ENCODE measurements at regions not wholly inside any gene's neighbourhood (a gene's known extent, or its start where the extent isn't known, plus 50 kb on each side); places are given as distances from the start of the nearest gene placed in this dataset.
A peak's percentile ranks its signal among the peaks of the same experiment; 100 is the strongest.

DNA sequence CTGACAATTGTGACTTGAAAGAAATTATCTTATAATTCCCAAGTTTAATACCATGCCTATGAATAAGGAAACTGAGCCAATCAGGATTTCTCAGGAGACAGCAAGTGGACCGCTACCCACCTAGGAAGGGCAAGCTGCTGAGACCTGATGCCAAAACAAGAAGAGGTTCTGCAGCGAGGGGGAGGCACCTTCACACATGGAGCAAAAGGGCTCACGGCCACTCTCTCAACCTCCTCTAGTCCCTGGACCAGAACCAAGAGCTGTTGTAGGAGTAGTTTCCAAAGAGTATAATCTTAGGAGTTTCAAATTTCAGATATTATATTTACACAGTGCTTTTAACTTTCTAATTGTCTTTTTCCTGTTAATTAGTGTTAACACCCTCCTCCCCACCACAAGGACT is 154.7 kb upstream of the ETAA1 start:
- H3K4me3 ChIP-seq (ENCODE audit: insufficient read depth in 1 of 2, low read depth in 1 of 2, low read length in 2 of 2): no peak overlapping the region

GRCh38 chr2:67243919-67244318 is 153.2 kb upstream of the ETAA1 start:
- H3K9me3 ChIP-seq (ENCODE audit: control insufficient read depth, low read length): no peaks in the 10 kb centered on the region
- no peak overlapping the region for H3K4ac ChIP-seq (ENCODE audit: low read depth in 1 of 2, low read length in 2 of 2)
- H4K91ac ChIP-seq (ENCODE audit: low read length): no peak overlapping the region
- H3K18ac ChIP-seq (ENCODE audit: low read depth in 1 of 2, low read length in 2 of 2): no peak overlapping the region
- H3K9ac ChIP-seq (ENCODE audit: low read length): no peak overlapping the region
- H4K8ac ChIP-seq (ENCODE audit: low read length): no peak overlapping the region
- H3K23ac ChIP-seq (ENCODE audit: low read length in 2 of 2): no peak overlapping the region
- no peak overlapping the region for H3K27ac ChIP-seq (ENCODE audit: low read length, poor library complexity, severe bottlenecking)
- no peak overlapping the region for H2BK5ac ChIP-seq (ENCODE audit: low read depth, low read length, poor library complexity, severe bottlenecking)
- H2AFZ ChIP-seq (ENCODE audit: low read depth, low read length): no peak overlapping the region
- no peak for DNase-seq
- no peaks in the 10 kb centered on the region for H3K79me1 ChIP-seq (replicated peaks; ENCODE audit: low read length, poor library complexity, severe bottlenecking)
- H3K36me3 ChIP-seq (ENCODE audit: control insufficient read depth in 1 of 2, insufficient read depth in 2 of 2, low read depth in 1 of 2, low read length in 2 of 2): no peaks in the 10 kb centered on the region
- no peak overlapping the region for H2AK5ac ChIP-seq (ENCODE audit: low read length, severe bottlenecking)
- 96% methylated on average over 2 of the region's 2 CpGs for WGBS
- H3K14ac ChIP-seq (ENCODE audit: low read length in 2 of 2): no peak overlapping the region
- no peak overlapping the region for H2BK120ac ChIP-seq (ENCODE audit: low read depth, low read length)
- no peaks in the 10 kb centered on the region for H3K27me3 ChIP-seq (ENCODE audit: control insufficient read depth in 1 of 2, insufficient read depth in 1 of 2, low read length in 2 of 2)
- H2BK15ac ChIP-seq (ENCODE audit: low read depth, poor library complexity, severe bottlenecking): no peak overlapping the region
- no peaks in the 10 kb centered on the region for H3K4me1 ChIP-seq (ENCODE audit: control insufficient read depth, insufficient read depth, low read depth, low read length)
- no peak overlapping the region for H2BK12ac ChIP-seq (ENCODE audit: low read length in 2 of 2)
- no peak overlapping the region for H3K4me2 ChIP-seq (ENCODE audit: low read length, poor library complexity, severe bottlenecking)
- H3K4me3 ChIP-seq (ENCODE audit: insufficient read depth in 1 of 2, low read depth in 1 of 2, low read length in 2 of 2): no peak overlapping the region

More for the DNA sequence above, 154.7 kb upstream of the ETAA1 start:
- Histone ChIP-seq H2AK5ac (ENCODE audit: low read length, severe bottlenecking) (no peak overlapping the region), H3K9me3 (ENCODE audit: control insufficient read depth, low read length) (no peaks in the 10 kb centered on the region), H3K18ac (ENCODE audit: low read depth in 1 of 2, low read length in 2 of 2) (no peak overlapping the region), H3K27ac (ENCODE audit: low read length, poor library complexity, severe bottlenecking) (no peak overlapping the region), H2BK15ac (ENCODE audit: low read depth, poor library complexity, severe bottlenecking) (no peak overlapping the region), H3K4me2 (ENCODE audit: low read length, poor library complexity, severe bottlenecking) (no peak overlapping the region), H2AFZ (ENCODE audit: low read depth, low read length) (no peak overlapping the region), H2BK12ac (ENCODE audit: low read length in 2 of 2) (no peak overlapping the region), H2BK120ac (ENCODE audit: low read depth, low read length) (no peak overlapping the region), H3K4ac (ENCODE audit: low read depth in 1 of 2, low read length in 2 of 2) (no peak overlapping the region), H3K27me3 (ENCODE audit: control insufficient read depth in 1 of 2, insufficient read depth in 1 of 2, low read length in 2 of 2) (no peaks in the 10 kb centered on the region), H3K79me1 (replicated peaks; ENCODE audit: low read length, poor library complexity, severe bottlenecking) (no peaks in the 10 kb centered on the region), H3K14ac (ENCODE audit: low read length in 2 of 2) (no peak overlapping the region), H4K91ac (ENCODE audit: low read length) (no peak overlapping the region), H3K9ac (ENCODE audit: low read length) (no peak overlapping the region), H2BK5ac (ENCODE audit: low read depth, low read length, poor library complexity, severe bottlenecking) (no peak overlapping the region), H4K8ac (ENCODE audit: low read length) (no peak overlapping the region), H3K23ac (ENCODE audit: low read length in 2 of 2) (no peak overlapping the region), H3K4me1 (ENCODE audit: control insufficient read depth, insufficient read depth, low read depth, low read length) (no peaks in the 10 kb centered on the region), H3K36me3 (ENCODE audit: control insufficient read depth in 1 of 2, insufficient read depth in 2 of 2, low read depth in 1 of 2, low read length in 2 of 2) (no peaks in the 10 kb centered on the region)
- DNase-seq: no peak
- 100% methylated on average over 2 of the region's 3 CpGs for WGBS

DNA sequence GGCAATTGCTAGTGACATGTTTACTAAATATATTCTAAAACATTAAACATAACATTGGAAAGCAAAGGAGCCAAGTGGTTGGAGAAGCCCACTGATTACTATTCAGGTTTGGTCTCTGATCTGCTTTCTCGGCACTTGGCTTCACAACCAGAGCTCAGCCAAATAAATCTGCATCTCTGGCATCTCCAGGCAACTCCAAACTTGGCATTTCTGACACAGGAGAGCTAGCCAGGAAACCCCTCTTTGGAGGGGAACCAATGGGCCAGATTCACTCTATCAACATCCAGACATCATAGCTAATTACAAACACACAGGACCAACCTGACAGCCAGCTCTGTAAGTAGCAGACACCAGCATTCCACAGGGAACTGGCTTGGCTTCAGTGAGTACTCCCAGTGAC is 150.3 kb upstream of the ETAA1 start:
- H3K4me2 ChIP-seq (ENCODE audit: low read length, poor library complexity, severe bottlenecking): no peak overlapping the region
- no peaks in the 10 kb centered on the region for H3K9me3 ChIP-seq (ENCODE audit: control insufficient read depth, low read length)
- no peak overlapping the region for H3K4me3 ChIP-seq (ENCODE audit: insufficient read depth in 1 of 2, low read depth in 1 of 2, low read length in 2 of 2)
- no peak overlapping the region for H2AFZ ChIP-seq (ENCODE audit: low read depth, low read length)
- H3K14ac ChIP-seq (ENCODE audit: low read length in 2 of 2): peak overlapping the region in 1 of 2 experiments; percentile 28
- H3K4me1 ChIP-seq (ENCODE audit: control insufficient read depth, insufficient read depth, low read depth, low read length): no peaks in the 10 kb centered on the region
- H3K23ac ChIP-seq (ENCODE audit: low read length in 2 of 2): no peak overlapping the region
- no peak overlapping the region for H4K8ac ChIP-seq (ENCODE audit: low read length)
- no peak overlapping the region for H3K18ac ChIP-seq (ENCODE audit: low read depth in 1 of 2, low read length in 2 of 2)
- H4K91ac ChIP-seq (ENCODE audit: low read length): no peak overlapping the region
- no peak overlapping the region for H2BK15ac ChIP-seq (ENCODE audit: low read depth, poor library complexity, severe bottlenecking)
- no peak overlapping the region for H2BK12ac ChIP-seq (ENCODE audit: low read length in 2 of 2)
- no peaks in the 10 kb centered on the region for H3K27me3 ChIP-seq (ENCODE audit: control insufficient read depth in 1 of 2, insufficient read depth in 1 of 2, low read length in 2 of 2)
- 100% methylated on average over 1 of the region's 1 CpG for WGBS
- H3K36me3 ChIP-seq (ENCODE audit: control insufficient read depth in 1 of 2, insufficient read depth in 2 of 2, low read depth in 1 of 2, low read length in 2 of 2): no peaks in the 10 kb centered on the region
- H2AK5ac ChIP-seq (ENCODE audit: low read length, severe bottlenecking): no peak overlapping the region
- H3K4ac ChIP-seq (ENCODE audit: low read depth in 1 of 2, low read length in 2 of 2): no peak overlapping the region
- H3K27ac ChIP-seq (ENCODE audit: low read length, poor library complexity, severe bottlenecking): no peak overlapping the region
- no peak overlapping the region for H2BK5ac ChIP-seq (ENCODE audit: low read depth, low read length, poor library complexity, severe bottlenecking)
- no peak for DNase-seq
- H3K79me1 ChIP-seq (replicated peaks; ENCODE audit: low read length, poor library complexity, severe bottlenecking): no peaks in the 10 kb centered on the region
- no peak overlapping the region for H3K9ac ChIP-seq (ENCODE audit: low read length)
- no peak overlapping the region for H2BK120ac ChIP-seq (ENCODE audit: low read depth, low read length)

GRCh38 chr2:67251741-67252140 is 145.4 kb upstream of the ETAA1 start:
- no peaks in the 10 kb centered on the region for H3K36me3 ChIP-seq (ENCODE audit: control insufficient read depth in 1 of 2, insufficient read depth in 2 of 2, low read depth in 1 of 2, low read length in 2 of 2)
- DNase-seq: no peak
- no peak overlapping the region for H2AFZ ChIP-seq (ENCODE audit: low read depth, low read length)
- no peak overlapping the region for H3K4me2 ChIP-seq (ENCODE audit: low read length, poor library complexity, severe bottlenecking)
- no peak overlapping the region for H4K91ac ChIP-seq (ENCODE audit: low read length)
- no peak overlapping the region for H3K14ac ChIP-seq (ENCODE audit: low read length in 2 of 2)
- H3K9ac ChIP-seq (ENCODE audit: low read length): no peak overlapping the region
- H3K79me1 ChIP-seq (replicated peaks; ENCODE audit: low read length, poor library complexity, severe bottlenecking): no peaks in the 10 kb centered on the region
- H3K9me3 ChIP-seq (ENCODE audit: control insufficient read depth, low read length): no peaks in the 10 kb centered on the region
- no peak overlapping the region for H3K4ac ChIP-seq (ENCODE audit: low read depth in 1 of 2, low read length in 2 of 2)
- no peak overlapping the region for H2BK120ac ChIP-seq (ENCODE audit: low read depth, low read length)
- no peak overlapping the region for H2BK15ac ChIP-seq (ENCODE audit: low read depth, poor library complexity, severe bottlenecking)
- no peak overlapping the region for H3K27ac ChIP-seq (ENCODE audit: low read length, poor library complexity, severe bottlenecking)
- H2AK5ac ChIP-seq (ENCODE audit: low read length, severe bottlenecking): no peak overlapping the region
- no peak overlapping the region for H3K4me3 ChIP-seq (ENCODE audit: insufficient read depth in 1 of 2, low read depth in 1 of 2, low read length in 2 of 2)
- H2BK5ac ChIP-seq (ENCODE audit: low read depth, low read length, poor library complexity, severe bottlenecking): no peak overlapping the region
- H3K4me1 ChIP-seq (ENCODE audit: control insufficient read depth, insufficient read depth, low read depth, low read length): peaks cover 1% of the 10 kb centered on the region
- H3K23ac ChIP-seq (ENCODE audit: low read length in 2 of 2): no peak overlapping the region
- H4K8ac ChIP-seq (ENCODE audit: low read length): no peak overlapping the region
- H3K27me3 ChIP-seq (ENCODE audit: control insufficient read depth in 1 of 2, insufficient read depth in 1 of 2, low read length in 2 of 2): no peaks in the 10 kb centered on the region
- 92% methylated on average over 3 of the region's 3 CpGs for WGBS
- no peak overlapping the region for H3K18ac ChIP-seq (ENCODE audit: low read depth in 1 of 2, low read length in 2 of 2)
- H2BK12ac ChIP-seq (ENCODE audit: low read length in 2 of 2): no peak overlapping the region

Data from mesenchymal stem cell (in vitro differentiated cells and primary cell).